Epithelial cell of prostate (primary cell): ENCODE measurements at regions not wholly inside any gene's neighbourhood (a gene's known extent, or its start where the extent isn't known, plus 50 kb on each side); places are given as distances from the start of the nearest gene placed in this dataset.
"Not testable (repeated sequence)": the region's sequence is repeated elsewhere in the genome, so short reads cannot be mapped to it uniquely, and the experiment has no call there.

Source experiments
- DNase-seq: peaks from one replicate; pipeline ENCODE4 v3.0.0-alpha.2; 2011; ENCODE audit warnings: low read depth, low spot score
- H3K27ac ChIP-seq: fragments of 450-650 bp; 2 replicates; pipeline ENCODE4 v1.5.1; 2017; ENCODE audit warnings: mild to moderate bottlenecking

- no peak for DNase-seq
- no peak overlapping the region for H3K27ac ChIP-seq
Observed at GRCh38 chr5:174828804-174829510, 104.6 kb downstream of the MSX2 start.

DNA sequence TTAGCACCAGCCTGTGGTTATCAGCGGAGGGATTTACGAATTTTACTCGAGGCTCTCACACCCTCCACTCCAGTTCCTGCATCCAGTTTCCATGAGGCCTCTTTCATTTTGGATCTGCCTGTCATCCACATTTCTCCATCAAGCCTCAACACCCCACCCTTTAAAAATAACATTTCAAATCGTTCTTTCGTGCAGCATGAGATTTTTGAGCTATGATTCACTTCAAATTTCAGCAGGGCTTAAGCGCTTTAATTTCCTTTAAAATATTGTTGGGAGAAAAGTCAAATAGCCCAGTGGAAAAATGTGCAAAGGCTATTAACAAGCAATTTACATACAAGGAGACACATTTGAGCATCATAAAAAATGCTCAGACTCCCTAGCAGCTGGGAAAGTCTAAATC is 103.2 kb downstream of the MSX2 start:
- no peak overlapping the region for H3K27ac ChIP-seq
- DNase-seq = no peak

- no peak for DNase-seq
- H3K27ac ChIP-seq = no peak overlapping the region
Observed at GRCh38 chr5:174825587-174825986, 101.2 kb downstream of the MSX2 start.

DNA sequence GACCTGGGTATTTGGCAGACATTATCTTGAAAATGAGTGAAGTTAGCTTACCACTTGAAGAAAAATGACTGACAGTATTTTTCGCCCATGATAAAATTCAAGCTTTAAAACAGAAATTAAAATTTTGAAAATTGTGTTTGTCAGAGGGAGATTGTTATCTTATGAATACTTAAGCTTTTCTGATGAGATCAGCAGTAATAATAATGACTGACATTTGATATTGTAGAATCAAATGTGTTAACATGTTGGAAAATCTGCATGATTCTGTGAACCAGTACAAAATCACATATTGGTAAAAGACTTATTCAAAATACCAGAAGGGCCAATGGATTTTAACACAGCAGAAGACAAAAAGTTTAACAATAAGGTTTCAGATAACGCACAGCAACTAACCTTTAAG is 94.0 kb downstream of the MSX2 start:
- H3K27ac ChIP-seq = no peak overlapping the region
- no peak for DNase-seq

GRCh38 chr5:174817610-174818009 is 93.2 kb downstream of the MSX2 start:
- no peak overlapping the region for H3K27ac ChIP-seq
- DNase-seq = no peak

DNA sequence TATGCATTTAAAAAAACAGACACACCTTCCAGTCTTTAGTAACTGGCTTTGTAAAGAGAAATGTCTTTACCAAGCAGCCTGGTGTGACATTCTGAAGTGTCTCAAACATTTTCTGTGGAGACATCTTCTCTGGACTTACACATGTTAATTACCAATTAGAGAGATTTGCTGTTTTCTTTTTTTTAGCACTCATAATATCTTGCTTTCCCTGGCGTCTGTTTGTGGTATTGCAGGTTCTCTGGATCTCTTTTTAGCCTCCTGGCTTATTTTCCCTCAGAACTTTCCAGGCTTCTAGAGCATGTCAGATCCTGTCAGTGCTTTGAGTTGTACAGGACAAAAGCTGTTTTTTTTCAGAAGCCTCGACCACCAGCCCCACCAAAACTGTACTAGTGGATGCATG is 92.5 kb downstream of the MSX2 start:
- no peak for DNase-seq
- H3K27ac ChIP-seq = no peak overlapping the region

DNA sequence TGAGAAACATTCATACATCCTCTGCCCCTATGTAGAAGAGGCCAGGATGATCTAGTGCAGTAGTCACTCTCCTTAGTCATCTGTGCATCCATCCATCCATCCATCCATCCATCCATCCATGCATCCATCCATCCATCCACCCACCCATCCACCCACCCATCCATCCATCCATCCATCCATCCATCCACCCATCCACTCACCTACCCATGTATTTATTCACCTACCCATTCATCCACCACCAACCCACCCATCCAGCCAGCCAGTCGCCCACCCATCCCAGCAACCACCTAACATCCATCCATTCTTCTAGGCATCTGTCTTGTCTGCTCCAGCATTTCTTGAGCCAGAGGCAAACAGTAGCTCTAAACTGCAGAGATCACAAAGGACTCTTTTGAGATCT is 87.1 kb downstream of the MSX2 start:
- H3K27ac ChIP-seq = no peak overlapping the region
- DNase-seq = no peak

- no peak overlapping the region for H3K27ac ChIP-seq
- no peak for DNase-seq
Observed at GRCh38 chr5:174810796-174811195, 86.4 kb downstream of the MSX2 start.

GRCh38 chr5:174807471-174807870 is 83.1 kb downstream of the MSX2 start:
- no peak overlapping the region for H3K27ac ChIP-seq
- DNase-seq = no peak

GRCh38 chr5:174806729-174807128 is 82.3 kb downstream of the MSX2 start:
- H3K27ac ChIP-seq = no peak overlapping the region
- DNase-seq = no peak

DNA sequence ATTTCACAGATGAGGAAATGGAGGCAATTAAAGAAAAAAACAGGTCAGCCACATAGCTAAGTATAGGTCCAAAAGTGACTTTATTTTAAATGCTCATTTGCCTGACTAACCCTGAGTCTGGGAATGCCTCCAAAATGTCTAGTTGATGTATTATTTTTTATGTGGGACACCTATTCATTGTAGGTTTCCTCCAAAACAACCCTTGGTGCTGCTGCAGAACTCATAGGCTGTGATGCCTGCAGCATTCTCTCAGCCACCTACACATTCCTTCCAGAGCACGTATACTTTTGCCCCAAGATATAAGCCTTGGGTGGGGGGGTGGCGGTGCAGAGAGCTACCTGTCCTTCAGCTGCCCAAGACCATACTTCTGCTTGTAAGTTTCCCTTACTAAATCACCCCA is 77.4 kb downstream of the MSX2 start:
- no peak overlapping the region for H3K27ac ChIP-seq
- DNase-seq = no peak

DNA sequence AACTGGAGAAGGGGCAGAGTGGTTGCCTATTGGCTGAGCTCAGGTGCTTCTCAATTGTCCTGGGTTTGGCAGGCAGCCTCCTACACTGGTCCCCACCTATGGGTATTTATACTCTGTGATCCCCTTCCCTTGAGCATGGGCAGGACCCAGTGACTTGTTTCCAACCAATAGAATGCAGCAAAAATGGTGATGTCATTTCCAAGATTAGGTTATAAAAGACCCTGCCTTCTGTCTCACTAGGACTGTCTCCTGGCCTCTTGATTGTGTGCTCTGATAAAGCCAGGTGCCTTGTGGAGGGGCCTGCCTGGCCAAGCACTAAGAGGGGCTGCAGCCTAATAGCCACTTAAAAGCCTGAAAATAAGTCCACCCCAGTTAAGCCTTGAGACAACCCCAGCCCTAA is 76.1 kb downstream of the MSX2 start:
- no peak for DNase-seq
- H3K27ac ChIP-seq = no peak overlapping the region

GRCh38 chr5:174799121-174799520 is 74.7 kb downstream of the MSX2 start:
- H3K27ac ChIP-seq = no peak overlapping the region
- DNase-seq = no peak

GRCh38 chr5:174798551-174798951 is 74.2 kb downstream of the MSX2 start:
- DNase-seq = no peak
- H3K27ac ChIP-seq = no peak overlapping the region

DNA sequence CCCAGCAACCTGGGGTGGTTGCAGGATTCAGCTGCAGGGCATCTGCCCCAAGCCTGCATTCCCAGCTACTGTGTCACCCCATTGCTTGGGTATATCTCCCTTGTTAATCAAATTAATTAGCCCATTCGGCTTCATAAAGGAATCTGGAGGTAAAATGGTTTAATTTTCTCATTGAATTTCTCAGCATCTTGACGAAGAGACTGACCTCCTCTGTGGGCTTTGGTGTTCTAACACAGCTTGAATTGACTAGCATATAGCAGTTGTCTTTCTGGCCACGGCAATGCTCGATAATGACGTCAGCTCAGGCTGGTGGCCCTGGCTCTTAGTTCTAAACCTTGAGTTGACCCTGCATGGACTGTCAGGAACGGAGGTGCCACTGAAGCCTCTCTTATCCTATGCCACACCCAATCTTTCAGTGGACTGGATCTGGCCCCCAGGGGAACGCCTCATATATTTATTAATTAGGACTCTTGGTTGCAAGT is 72.4 kb downstream of the MSX2 start:
- no peak for DNase-seq

GRCh38 chr5:174794931-174795672 is 70.7 kb downstream of the MSX2 start:
- no peak overlapping the region for H3K27ac ChIP-seq
- DNase-seq = no peak

More for the DNA sequence above, 72.4 kb downstream of the MSX2 start:
- no peak overlapping the region for H3K27ac ChIP-seq

- no peak for DNase-seq
- no peak overlapping the region for H3K27ac ChIP-seq
Observed at GRCh38 chr5:174793684-174794328, 69.4 kb downstream of the MSX2 start.

DNA sequence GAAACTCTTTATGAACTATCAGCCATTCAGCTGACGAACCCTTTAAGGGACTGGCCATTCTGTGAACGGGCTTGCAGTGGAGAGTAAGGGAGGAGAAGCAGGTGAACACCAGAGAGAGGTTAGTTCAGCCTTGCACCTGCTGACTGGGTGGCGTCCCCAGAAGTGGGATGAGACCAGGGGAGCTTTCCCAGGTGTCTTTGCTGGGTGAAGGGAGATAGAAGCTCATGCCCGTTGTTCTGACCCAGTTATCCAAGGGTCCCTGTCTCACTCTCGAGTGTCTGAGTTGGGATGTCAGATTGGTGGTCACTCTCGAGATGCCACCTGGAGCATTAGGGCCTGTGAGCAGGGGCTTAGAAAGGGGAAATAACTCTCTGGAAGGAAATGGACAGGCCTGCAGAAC is 68.7 kb downstream of the MSX2 start:
- DNase-seq = no peak
- no peak overlapping the region for H3K27ac ChIP-seq

GRCh38 chr5:174792265-174792664 is 67.9 kb downstream of the MSX2 start:
- DNase-seq, H3K27ac ChIP-seq: not testable (repeated sequence)

DNA sequence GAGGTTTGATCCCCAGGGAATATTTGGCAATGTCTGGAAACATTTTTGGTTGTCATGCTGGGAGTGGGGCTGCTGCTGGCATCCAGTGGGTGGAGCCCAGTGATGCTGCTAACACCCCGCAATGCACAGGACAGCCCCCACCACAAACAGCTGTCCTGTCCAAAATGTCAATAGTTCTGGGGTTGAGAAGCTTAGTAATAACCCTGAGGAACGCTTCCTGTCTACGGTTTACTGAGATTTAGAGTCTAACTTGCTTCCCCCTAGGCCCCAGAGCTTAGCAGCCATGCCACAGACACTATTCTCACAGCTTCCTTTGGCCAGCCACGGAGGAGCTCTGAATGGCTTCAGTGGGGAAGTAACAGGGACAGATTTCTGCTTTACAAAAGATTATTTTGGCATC is 66.5 kb downstream of the MSX2 start:
- no peak for DNase-seq
- no peak overlapping the region for H3K27ac ChIP-seq

DNA sequence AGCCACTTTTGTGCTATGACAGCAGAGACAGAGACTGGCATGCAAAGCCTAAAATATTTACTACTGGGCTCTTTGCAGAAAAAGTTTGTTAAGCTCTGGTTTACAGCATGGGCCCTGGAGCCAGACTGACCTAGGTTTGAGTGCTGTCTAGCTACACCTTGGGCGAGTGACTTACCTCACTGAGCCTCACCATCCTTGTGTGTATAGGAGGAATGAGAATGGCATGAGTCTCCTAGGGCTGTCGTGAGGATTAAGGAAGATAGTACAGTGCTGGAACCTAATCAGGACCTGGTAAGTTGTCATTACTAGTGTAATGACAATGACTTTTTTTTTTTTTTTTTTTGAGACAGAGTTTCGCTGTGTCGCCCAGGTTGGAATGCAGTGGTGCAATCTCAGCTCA is 65.2 kb downstream of the MSX2 start:
- H3K27ac ChIP-seq = no peak overlapping the region

More for the DNA sequence above, 65.2 kb downstream of the MSX2 start:
- no peak for DNase-seq
